Activated B cell treated with CpG ODN at 0.5 μM for 24 hours (primary cell): ENCODE measurements at regions not wholly inside any gene's neighbourhood (a gene's known extent, or its start where the extent isn't known, plus 50 kb on each side); places are given as distances from the start of the nearest gene placed in this dataset.

ENCODE experiments used
- ATAC-seq: fragments of 200-7000 bp; cut with Tn5 transposase; one replicate; pipeline ENCODE4 v1.10.0; 2021; ENCODE audit warnings: low read depth, mild to moderate bottlenecking, moderate library complexity
- CTCF ChIA-PET: fragments of 350-600 bp; sonication (Branson Sonifier 250); formaldehyde crosslinking; loops from one replicate; lab custom pipeline; 2021; ENCODE audit warnings: antibody characterized with exemption; lab: Charles Lee
- POLR2A ChIA-PET: fragments of 350-600 bp; sonication (Branson Sonifier 250); formaldehyde crosslinking; loops from one replicate; lab custom pipeline; 2021; ENCODE audit warnings: antibody characterized with exemption; lab: Charles Lee
- DNase-seq: peaks from one replicate; pipeline ENCODE4 v3.0.0; 2022
- H3K27ac Mint-ChIP-seq: one replicate; pipeline ENCODE4 v1.8.0; 2020; ENCODE audit warnings: mixed read lengths
- H3K27me3 Mint-ChIP-seq: one replicate; pipeline ENCODE4 v1.8.0; 2021; ENCODE audit warnings: mixed read lengths
- H3K36me3 Mint-ChIP-seq: one replicate; pipeline ENCODE4 v1.8.0; 2021; ENCODE audit warnings: low read depth, mixed read lengths
- H3K4me1 Mint-ChIP-seq: one replicate; pipeline ENCODE4 v1.8.0; 2021; ENCODE audit warnings: mixed read lengths
- H3K4me3 Mint-ChIP-seq: one replicate; pipeline ENCODE4 v1.8.0; 2020; ENCODE audit warnings: mild to moderate bottlenecking, mixed read lengths
- H3K9me3 Mint-ChIP-seq: one replicate; pipeline ENCODE4 v1.8.0; 2020; ENCODE audit warnings: mixed read lengths
- intact Hi-C: fragments of 100-400 bp; cut with micrococcal nuclease; formaldehyde crosslinking; loops from one replicate; pipeline ENCODE4 v1.15.1; 2024
- TF ChIP-seq, protein P1 (sequence below): fragments of 200-600 bp; IDR thresholded peaks from one replicate; pipeline ENCODE4 v1.8.0; 2022; ENCODE audit warnings: antibody characterized with exemption, mild to moderate bottlenecking

DNA sequence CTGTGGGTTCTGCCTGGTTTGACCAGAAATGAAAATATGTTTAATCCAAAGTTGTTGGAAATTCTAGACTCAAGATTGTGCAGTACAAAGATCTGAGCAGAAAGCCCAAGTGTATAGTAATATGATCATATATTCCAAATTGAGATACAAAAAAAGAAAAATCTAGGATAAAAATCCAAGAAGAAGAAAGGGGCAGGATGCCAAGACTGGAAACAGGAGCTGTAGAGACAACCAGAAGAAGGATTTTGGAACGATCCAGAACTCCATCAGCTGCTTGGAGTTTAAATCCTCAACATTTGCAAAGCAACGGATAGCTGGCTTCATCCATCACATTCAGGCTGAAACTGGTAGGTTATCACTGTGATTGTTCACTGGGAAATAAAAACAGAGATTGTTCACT lies 333.6 kb upstream of the UBE2E3 start:
- DNase-seq (no peak), ATAC-seq (no peak)
- H3K9me3 Mint-ChIP-seq, result no peaks in the 10 kb centered on the region
- intact Hi-C loops, result no loop called here
- no peaks in the 10 kb centered on the region for H3K36me3 Mint-ChIP-seq
- TF ChIP-seq, protein P1, sequence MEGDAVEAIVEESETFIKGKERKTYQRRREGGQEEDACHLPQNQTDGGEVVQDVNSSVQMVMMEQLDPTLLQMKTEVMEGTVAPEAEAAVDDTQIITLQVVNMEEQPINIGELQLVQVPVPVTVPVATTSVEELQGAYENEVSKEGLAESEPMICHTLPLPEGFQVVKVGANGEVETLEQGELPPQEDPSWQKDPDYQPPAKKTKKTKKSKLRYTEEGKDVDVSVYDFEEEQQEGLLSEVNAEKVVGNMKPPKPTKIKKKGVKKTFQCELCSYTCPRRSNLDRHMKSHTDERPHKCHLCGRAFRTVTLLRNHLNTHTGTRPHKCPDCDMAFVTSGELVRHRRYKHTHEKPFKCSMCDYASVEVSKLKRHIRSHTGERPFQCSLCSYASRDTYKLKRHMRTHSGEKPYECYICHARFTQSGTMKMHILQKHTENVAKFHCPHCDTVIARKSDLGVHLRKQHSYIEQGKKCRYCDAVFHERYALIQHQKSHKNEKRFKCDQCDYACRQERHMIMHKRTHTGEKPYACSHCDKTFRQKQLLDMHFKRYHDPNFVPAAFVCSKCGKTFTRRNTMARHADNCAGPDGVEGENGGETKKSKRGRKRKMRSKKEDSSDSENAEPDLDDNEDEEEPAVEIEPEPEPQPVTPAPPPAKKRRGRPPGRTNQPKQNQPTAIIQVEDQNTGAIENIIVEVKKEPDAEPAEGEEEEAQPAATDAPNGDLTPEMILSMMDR, result no peak
- no peaks in the 10 kb centered on the region for H3K4me1 Mint-ChIP-seq
- H3K4me3 Mint-ChIP-seq, result no peak overlapping the region
- POLR2A ChIA-PET, result no interaction called here
- no peak overlapping the region for H3K27ac Mint-ChIP-seq
- CTCF ChIA-PET, result no interaction called here
- no peaks in the 10 kb centered on the region for H3K27me3 Mint-ChIP-seq

DNA sequence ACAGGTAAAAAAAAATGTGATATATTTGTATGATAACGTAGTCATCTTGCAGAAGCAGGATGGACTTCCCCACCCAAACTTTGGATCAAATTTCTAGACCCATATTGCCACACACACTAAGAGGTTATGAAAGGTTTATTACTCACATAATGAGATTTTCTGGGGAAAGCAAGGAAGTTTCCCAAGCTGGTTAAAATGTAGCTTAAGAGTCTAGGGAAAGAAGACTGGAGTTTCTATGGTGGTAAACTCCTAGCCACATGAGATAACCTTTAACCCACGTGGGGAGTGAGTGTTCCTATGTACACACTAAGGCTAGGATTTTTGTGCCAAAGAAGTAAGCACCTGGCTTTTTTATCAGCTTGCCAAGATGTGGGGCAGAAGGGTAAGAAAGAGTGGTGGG lies 335.7 kb upstream of the UBE2E3 start:
- DNase-seq (no peak), ATAC-seq (no peak)
- TF ChIP-seq, protein P1, result no peak
- intact Hi-C loops, result no loop called here
- ChIA-PET POLR2A (no interaction called here), CTCF (no interaction called here)
- no peak overlapping the region for H3K4me3 Mint-ChIP-seq
- H3K9me3 Mint-ChIP-seq, result no peaks in the 10 kb centered on the region
- H3K36me3 Mint-ChIP-seq, result no peaks in the 10 kb centered on the region
- no peak overlapping the region for H3K27ac Mint-ChIP-seq
- no peaks in the 10 kb centered on the region for H3K4me1 Mint-ChIP-seq
- H3K27me3 Mint-ChIP-seq, result no peaks in the 10 kb centered on the region

DNA sequence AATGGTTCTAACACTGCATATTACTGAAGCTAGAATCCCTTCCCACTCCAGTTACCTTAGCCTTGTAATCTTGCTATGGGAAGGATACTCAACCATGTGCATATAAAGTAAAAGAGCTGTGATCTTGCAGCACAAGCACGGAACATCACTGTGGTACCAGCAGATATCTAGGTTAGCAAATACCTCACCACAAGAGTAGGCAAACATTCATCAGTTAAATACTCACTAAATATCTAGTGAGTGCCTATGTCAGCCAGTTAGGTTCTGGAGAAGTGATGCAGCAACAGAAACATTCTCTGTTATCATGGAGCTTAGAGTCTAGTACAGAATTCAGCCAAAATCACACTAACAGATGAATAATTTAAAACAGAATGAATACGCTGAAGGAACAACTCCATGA lies 349.6 kb upstream of the UBE2E3 start:
- Mint-ChIP-seq H3K36me3 (no peaks in the 10 kb centered on the region), H3K4me3 (no peak overlapping the region)

GRCh38 chr2:180625006-180625844 lies 355.2 kb upstream of the UBE2E3 start:
- H3K4me1 Mint-ChIP-seq, result no peaks in the 10 kb centered on the region
- H3K36me3 Mint-ChIP-seq, result no peaks in the 10 kb centered on the region
- TF ChIP-seq, protein P1, result no peak
- DNase-seq (no peak), ATAC-seq (no peak)
- POLR2A ChIA-PET, result no interaction called here
- no peak overlapping the region for H3K27ac Mint-ChIP-seq
- H3K27me3 Mint-ChIP-seq, result no peaks in the 10 kb centered on the region
- CTCF ChIA-PET, result no interaction called here
- no peaks in the 10 kb centered on the region for H3K9me3 Mint-ChIP-seq
- intact Hi-C loops, result no loop called here
- H3K4me3 Mint-ChIP-seq, result no peak overlapping the region

More for the DNA sequence above, 349.6 kb upstream of the UBE2E3 start:
- no peaks in the 10 kb centered on the region for H3K4me1 Mint-ChIP-seq
- ATAC-seq (no peak), DNase-seq (no peak)
- TF ChIP-seq, protein P1, result no peak
- CTCF ChIA-PET, result no interaction called here
- intact Hi-C loops, result no loop called here
- H3K27me3 Mint-ChIP-seq, result no peaks in the 10 kb centered on the region
- H3K9me3 Mint-ChIP-seq, result no peaks in the 10 kb centered on the region
- no peak overlapping the region for H3K27ac Mint-ChIP-seq
- POLR2A ChIA-PET, result no interaction called here

- Mint-ChIP-seq H3K36me3 (no peaks in the 10 kb centered on the region), H3K27me3 (no peaks in the 10 kb centered on the region), H3K27ac (no peak overlapping the region), H3K4me3 (no peak overlapping the region), H3K9me3 (no peaks in the 10 kb centered on the region), H3K4me1 (no peaks in the 10 kb centered on the region)
- intact Hi-C loops, result no loop called here
- ATAC-seq (no peak), DNase-seq (no peak)
- TF ChIP-seq, protein P1, result no peak
- CTCF ChIA-PET, result no interaction called here
- POLR2A ChIA-PET, result no interaction called here
These were observed 358.2 kb upstream of the UBE2E3 start for GRCh38 chr2:180621941-180622918.
